ENCODE measurements at regions not wholly inside any gene's neighbourhood (a gene's known extent, or its start where the extent isn't known, plus 50 kb on each side); places are given as distances from the start of the nearest gene placed in this dataset.

DNA sequence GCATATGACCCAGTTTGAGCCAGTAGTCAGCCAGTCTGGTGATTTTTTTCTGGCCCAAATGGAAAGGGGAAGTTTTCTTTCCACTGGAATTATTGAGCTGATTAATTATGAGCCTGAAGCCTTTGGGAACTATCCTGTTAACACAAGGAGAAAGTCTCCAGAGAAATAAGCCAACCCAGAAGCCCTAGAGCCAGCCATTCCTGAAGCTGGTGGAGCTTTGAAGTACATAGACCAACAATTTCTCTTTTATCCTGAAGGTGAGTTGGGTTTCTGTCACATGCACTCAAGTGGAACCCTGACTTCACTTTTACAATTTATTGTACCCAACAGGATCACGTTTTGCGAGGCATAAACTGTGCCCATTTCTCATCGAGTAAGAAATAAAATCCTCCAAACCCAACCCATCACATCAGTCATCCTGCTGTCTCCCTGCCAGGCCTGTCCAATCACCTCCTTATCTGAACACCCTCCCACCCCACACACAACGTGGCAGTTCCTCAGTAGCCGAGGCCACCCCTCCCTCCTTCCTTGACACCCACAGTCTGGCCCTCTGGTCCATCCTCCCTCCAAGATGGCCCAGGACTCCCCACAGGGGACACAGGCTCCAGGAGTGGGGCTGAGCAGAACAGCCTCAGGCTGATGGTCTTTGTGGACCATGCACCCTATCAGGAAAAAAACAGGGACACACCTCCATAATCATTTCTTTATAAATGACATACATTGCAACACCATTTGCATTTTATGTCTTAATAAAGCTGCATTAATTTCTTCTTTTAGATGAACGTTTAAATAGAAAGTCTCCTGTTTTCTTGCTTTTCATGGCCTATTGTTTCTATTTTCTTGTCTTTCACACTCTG, 55.7 kb upstream of the GATA2 start:
- no peaks in the 10 kb centered on the region; a peak in 2 of 4 replicates for H3K27me3 ChIP-seq (replicated peaks in 1 of 2; ENCODE audit: control insufficient read depth in 2 of 2, insufficient read depth in 2 of 2, low read length in 1 of 2)
- DNase-seq (ENCODE audit: low read depth, low spot score) = no peak
- no peak for ATAC-seq
- in situ Hi-C loops (cut with MboI) (no loop called here), intact Hi-C loops (cut with micrococcal nuclease; ENCODE audit: unreplicated experiment) (no loop called here)
- CTCF ChIA-PET = no interaction called here
- no peaks in the 10 kb centered on the region for H3K79me2 ChIP-seq (ENCODE audit: control insufficient read depth, insufficient read depth, low read length)
- SMC1A ChIA-PET (ENCODE audit: uncharacterized antibody, unreplicated experiment) = no interaction called here
- RAD21 ChIA-PET (ENCODE audit: unreplicated experiment) = no interaction called here
- no TSS peak for BruUV-seq (replicated peaks)
- H3K36me3 ChIP-seq (ENCODE audit: control insufficient read depth in 2 of 2, insufficient read depth in 2 of 2, low read length in 1 of 2) = no peaks in the 10 kb centered on the region
- no peaks in the 10 kb centered on the region for H4K20me1 ChIP-seq (ENCODE audit: control insufficient read depth, insufficient read depth)
- no peak overlapping the region for H3K9ac ChIP-seq (ENCODE audit: control insufficient read depth, insufficient read depth, low read length)
- H3K9me3 ChIP-seq (replicated peaks; ENCODE audit: control insufficient read depth, insufficient read depth, low read length) = no peaks in the 10 kb centered on the region
- no peak overlapping the region for H2AFZ ChIP-seq (ENCODE audit: control insufficient read depth, low read depth, low read length)
- no peaks in the 10 kb centered on the region for H3K4me1 ChIP-seq (ENCODE audit: control insufficient read depth, insufficient read depth, low read length)
- no peak for FAIRE-seq
- TF ChIP-seq, protein P1, sequence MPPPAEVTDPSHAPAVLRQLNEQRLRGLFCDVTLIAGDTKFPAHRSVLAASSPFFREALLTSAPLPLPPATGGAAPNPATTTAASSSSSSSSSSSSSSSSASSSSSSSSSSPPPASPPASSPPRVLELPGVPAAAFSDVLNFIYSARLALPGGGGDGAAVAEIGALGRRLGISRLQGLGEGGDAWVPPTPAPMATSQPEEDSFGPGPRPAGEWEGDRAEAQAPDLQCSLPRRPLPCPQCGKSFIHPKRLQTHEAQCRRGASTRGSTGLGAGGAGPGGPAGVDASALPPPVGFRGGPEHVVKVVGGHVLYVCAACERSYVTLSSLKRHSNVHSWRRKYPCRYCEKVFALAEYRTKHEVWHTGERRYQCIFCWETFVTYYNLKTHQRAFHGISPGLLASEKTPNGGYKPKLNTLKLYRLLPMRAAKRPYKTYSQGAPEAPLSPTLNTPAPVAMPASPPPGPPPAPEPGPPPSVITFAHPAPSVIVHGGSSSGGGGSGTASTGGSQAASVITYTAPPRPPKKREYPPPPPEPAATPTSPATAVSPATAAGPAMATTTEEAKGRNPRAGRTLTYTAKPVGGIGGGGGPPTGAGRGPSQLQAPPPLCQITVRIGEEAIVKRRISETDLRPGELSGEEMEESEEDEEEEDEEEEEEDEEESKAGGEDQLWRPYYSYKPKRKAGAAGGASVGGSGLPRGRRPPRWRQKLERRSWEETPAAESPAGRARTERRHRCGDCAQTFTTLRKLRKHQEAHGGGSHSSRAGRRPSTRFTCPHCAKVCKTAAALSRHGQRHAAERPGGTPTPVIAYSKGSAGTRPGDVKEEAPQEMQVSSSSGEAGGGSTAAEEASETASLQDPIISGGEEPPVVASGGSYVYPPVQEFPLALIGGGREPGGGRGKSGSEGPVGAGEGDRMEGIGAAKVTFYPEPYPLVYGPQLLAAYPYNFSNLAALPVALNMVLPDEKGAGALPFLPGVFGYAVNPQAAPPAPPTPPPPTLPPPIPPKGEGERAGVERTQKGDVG (CRISPR knock-in tag; IDR thresholded peaks at IDR 0.05) = no peak
- TF ChIP-seq SREBF2 (IDR thresholded peaks at IDR 0.05; ENCODE audit: low read length) (no peak), CHD4 (IDR thresholded peaks at IDR 0.05) (no peak), EED (IDR thresholded peaks at IDR 0.05; ENCODE audit: low read depth) (no peak), RFX5 (IDR thresholded peaks at IDR 0.05; ENCODE audit: low read depth, low read length) (no peak)
- WGBS (ENCODE audit: insufficient coverage, insufficient replicate concordance, low lambda C conversion rate, missing lambda C conversion rate) = 19% methylated on average over 6 of the region's 6 CpGs
- H3K4me2 ChIP-seq (ENCODE audit: control insufficient read depth, insufficient read depth) = no peak overlapping the region
- no peak overlapping the region for H3K27ac ChIP-seq (ENCODE audit: control insufficient read depth, insufficient read depth)
- POLR2A ChIA-PET = no interaction called here
- no peak overlapping the region for H3K4me3 ChIP-seq
